Thyroid gland (tissue), 4 donors: ENCODE measurements at regions not wholly inside any gene's neighbourhood (a gene's known extent, or its start where the extent isn't known, plus 50 kb on each side); places are given as distances from the start of the nearest gene placed in this dataset.

Experiments used
- CTCF ChIP-seq, 6 experiments: fragments of 200-600 bp in 3 of 6; fragments of 450-650 bp in 3 of 6; sonication (generic) in 3 of 6; IDR thresholded peaks; one replicate each; pipeline ENCODE4 v1.5.1; 2016 to 2019; ENCODE audit warnings: antibody characterized with exemption in 6 of 6, mild to moderate bottlenecking in 2 of 6, inconsistent platforms in 1 of 6, moderate library complexity in 1 of 6
- POLR2A ChIP-seq, 2 donors: fragments of 450-650 bp; IDR thresholded peaks; one replicate each; pipeline ENCODE4 v1.6.1; 2017; ENCODE audit warnings: antibody characterized with exemption in 2 of 2, mild to moderate bottlenecking in 2 of 2, moderate library complexity in 1 of 2

- TF ChIP-seq CTCF (IDR thresholded peaks at IDR 0.05): no peak
- no peak for TF ChIP-seq POLR2A (IDR thresholded peaks at IDR 0.05)
Observed at GRCh38 chr3:146307456-146307725, 56.5 kb upstream of the PLSCR4 start.
